Panc1 (cell line): ENCODE measurements at regions not wholly inside any gene's neighbourhood (a gene's known extent, or its start where the extent isn't known, plus 50 kb on each side); places are given as distances from the start of the nearest gene placed in this dataset.

Experiments used
- ATAC-seq: fragments of 200-7000 bp; cut with Tn5 transposase; 2 replicates; pipeline ENCODE4 v1.9.1; 2020; ENCODE audit warnings: mild to moderate bottlenecking, moderate library complexity
- BruUV-seq: library from RNA; stranded (reverse); fragments of 400-500 nt; replicated peaks from 2 replicates; lab custom pipeline; 2021; lab: Mats Ljungman, UMichigan
- CTCF ChIA-PET: fragments of 300-600 bp; sonication (Branson Sonifier 250); formaldehyde crosslinking; loops from one replicate; lab custom pipeline; 2022; ENCODE audit warnings: antibody characterized with exemption; lab: Charles Lee
- POLR2A ChIA-PET: fragments of 300-600 bp; sonication (Branson Sonifier 250); formaldehyde crosslinking; loops from one replicate; lab custom pipeline; 2022; ENCODE audit warnings: antibody characterized with exemption; lab: Charles Lee
- DNase-seq: peaks from one replicate; pipeline ENCODE4 v3.0.0-alpha.2; 2010; ENCODE audit warnings: low read depth, low spot score
- H3K27ac ChIP-seq: 2 replicates; pipeline ENCODE4 v1.5.1; 2011; ENCODE audit warnings: mild to moderate bottlenecking, low read length, inconsistent platforms
- H3K27me3 ChIP-seq: fragments of 200-500 bp; sonication (Bioruptor generic); 2 replicates; pipeline ENCODE4 v1.6.0; 2014; ENCODE audit warnings: low read length, inconsistent platforms; ENCODE audit not compliant: control insufficient read depth, insufficient read depth
- H3K36me3 ChIP-seq: fragments of 200-500 bp; sonication (Bioruptor generic); 2 replicates; pipeline ENCODE4 v1.5.1; 2014; ENCODE audit warnings: inconsistent platforms, mild to moderate bottlenecking, low read length, moderate library complexity; ENCODE audit not compliant: control insufficient read depth, insufficient read depth
- H3K4me1 ChIP-seq: 2 replicates; pipeline ENCODE4 v1.5.1; 2011; ENCODE audit warnings: inconsistent platforms, mild to moderate bottlenecking, low read length, moderate library complexity; ENCODE audit not compliant: control insufficient read depth, insufficient read depth
- H3K4me3 ChIP-seq, 2 experiments: 2 replicates each; pipeline ENCODE4 v1.5.1; 2011 to 2012; ENCODE audit warnings: low read depth in 2 of 2, low read length in 2 of 2, mild to moderate bottlenecking in 2 of 2, inconsistent platforms in 1 of 2, moderate library complexity in 1 of 2
- H3K9me3 ChIP-seq: fragments of 200-500 bp; sonication (Bioruptor generic); 2 replicates; pipeline ENCODE4 v1.5.1; 2014; ENCODE audit warnings: low read depth, mild to moderate bottlenecking, inconsistent platforms, low read length, moderate library complexity; ENCODE audit not compliant: control insufficient read depth, insufficient read depth
- CTCF ChIP-seq: fragments of 450-650 bp; IDR thresholded peaks from 2 replicates; pipeline ENCODE4 v1.5.1; 2017; ENCODE audit warnings: mild to moderate bottlenecking
- POLR2AphosphoS5 ChIP-seq: IDR thresholded peaks from 2 replicates; pipeline ENCODE4 v1.6.1; 2012; ENCODE audit warnings: mild to moderate bottlenecking, low read depth, low read length, moderate library complexity
- REST ChIP-seq, 2 experiments: IDR thresholded peaks; 2 replicates each; pipeline ENCODE4 v1.6.1; 2011 to 2012; ENCODE audit warnings: low read depth in 2 of 2, control low read depth in 1 of 2, low read length in 1 of 2, mild to moderate bottlenecking in 1 of 2, moderate library complexity in 1 of 2; ENCODE audit not compliant: insufficient read depth in 1 of 2
- SIN3A ChIP-seq: IDR thresholded peaks from 2 replicates; pipeline ENCODE4 v1.6.1; 2012; ENCODE audit warnings: low read depth, mild to moderate bottlenecking, low read length, moderate library complexity, borderline replicate concordance; ENCODE audit not compliant: insufficient read depth
- TCF7L2 ChIP-seq: IDR thresholded peaks from 2 replicates; pipeline ENCODE4 v1.6.1; 2011; ENCODE audit warnings: mild to moderate bottlenecking, low read depth, low read length, inconsistent platforms
- in situ Hi-C: cut with HindIII; loops from 2 replicates; pipeline ENCODE4 v1.10.0; 2016; ENCODE audit warnings: low sequenced_read_pairs, low pct_unique_long_range_greater_than_20kb
- intact Hi-C: fragments of 100-400 bp; cut with micrococcal nuclease; formaldehyde crosslinking; loops from one replicate; pipeline ENCODE4 v1.10.0; 2022; ENCODE audit not compliant: unreplicated experiment

- TF ChIP-seq TCF7L2 (no peak), CTCF (no peak), SIN3A (no peak), POLR2AphosphoS5 (no peak), REST (IDR thresholded peaks at IDR 0.05; ENCODE audit: insufficient read depth in 1 of 2, low read depth in 2 of 2, low read length in 1 of 2) (no peak)
- H3K27me3 ChIP-seq: no peaks in the 10 kb centered on the region
- no peak overlapping the region for H3K4me3 ChIP-seq
- H3K4me1 ChIP-seq: no peaks in the 10 kb centered on the region
- CTCF ChIA-PET: no interaction called here
- no peaks in the 10 kb centered on the region for H3K36me3 ChIP-seq
- POLR2A ChIA-PET: no interaction called here
- BruUV-seq: no TSS peak
- intact Hi-C loops (no loop called here), in situ Hi-C loops (no loop called here)
- H3K27ac ChIP-seq: no peak overlapping the region
- DNase-seq (no peak), ATAC-seq (no peak)
- no peaks in the 10 kb centered on the region for H3K9me3 ChIP-seq
Measured at GRCh38 chr12:19026614-19027488, 102.7 kb upstream of the PLEKHA5 start.

- Histone ChIP-seq H3K36me3 (no peaks in the 10 kb centered on the region), H3K4me1 (no peaks in the 10 kb centered on the region), H3K27ac (no peak overlapping the region), H3K4me3 (no peak overlapping the region), H3K9me3 (no peaks in the 10 kb centered on the region), H3K27me3 (no peaks in the 10 kb centered on the region)
- no TSS peak for BruUV-seq
- DNase-seq: no peak
- intact Hi-C loops: no loop called here
- ATAC-seq: no peak
- POLR2A ChIA-PET: no interaction called here
- in situ Hi-C loops: no loop called here
- TF ChIP-seq POLR2AphosphoS5 (no peak), SIN3A (no peak), TCF7L2 (no peak), REST (IDR thresholded peaks at IDR 0.05; ENCODE audit: insufficient read depth in 1 of 2, low read depth in 2 of 2, low read length in 1 of 2) (no peak), CTCF (no peak)
- CTCF ChIA-PET: no interaction called here
Measured at GRCh38 chr12:19030180-19030579, 99.4 kb upstream of the PLEKHA5 start.
